IMR-90 (cell line): ENCODE measurements at regions not wholly inside any gene's neighbourhood (a gene's known extent, or its start where the extent isn't known, plus 50 kb on each side); places are given as distances from the start of the nearest gene placed in this dataset.

Source experiments
- ATAC-seq: fragments of 200-7000 bp; cut with Tn5 transposase; 2 replicates; pipeline ENCODE4 v1.9.1; 2020; ENCODE audit warnings: low read depth, mild to moderate bottlenecking, moderate library complexity
- BruUV-seq: library from RNA; stranded (reverse); fragments of 400-500 nt; replicated peaks from 2 replicates; lab custom pipeline; 2021; lab: Mats Ljungman, UMichigan
- CTCF ChIA-PET: fragments of 300-600 bp; formaldehyde crosslinking; extraction: SDS; loops from one replicate; lab custom pipeline; 2021; ENCODE audit warnings: antibody characterized with exemption; lab: Yijun Ruan, JAX
- POLR2A ChIA-PET: fragments of 300-600 bp; sonication (Branson Sonifier 250); formaldehyde crosslinking; loops from one replicate; lab custom pipeline; 2022; ENCODE audit warnings: antibody characterized with exemption; ENCODE audit not compliant: unreplicated experiment; lab: Charles Lee
- DNase-seq: peaks from one replicate; pipeline ENCODE4 v3.0.0; 2013
- H2AFZ ChIP-seq: replicated peaks from 2 replicates; pipeline ENCODE3; 2013; ENCODE audit warnings: low read length, mild to moderate bottlenecking; ENCODE audit not compliant: poor library complexity
- H2AK5ac ChIP-seq: 2 replicates; pipeline ENCODE4 v1.6.1; 2013; ENCODE audit warnings: low read depth, low read length, inconsistent platforms
- H2AK9ac ChIP-seq: replicated peaks from 2 replicates; pipeline ENCODE3; 2013; ENCODE audit warnings: mild to moderate bottlenecking, low read depth, low read length, moderate library complexity; ENCODE audit not compliant: poor library complexity
- H2BK120ac ChIP-seq: 2 replicates; pipeline ENCODE4 v1.6.1; 2013; ENCODE audit warnings: low read depth, low read length, inconsistent platforms
- H2BK15ac ChIP-seq: 3 replicates; pipeline ENCODE4 v1.6.1; 2013; ENCODE audit warnings: low read depth, low read length, inconsistent platforms
- H2BK20ac ChIP-seq: 2 replicates; pipeline ENCODE4 v1.6.1; 2013; ENCODE audit warnings: low read depth, mild to moderate bottlenecking, inconsistent platforms, low read length, moderate library complexity
- H2BK5ac ChIP-seq: 2 replicates; pipeline ENCODE4 v1.6.1; 2013; ENCODE audit warnings: mild to moderate bottlenecking, low read depth, low read length, inconsistent platforms; ENCODE audit not compliant: poor library complexity, severe bottlenecking
- H3K14ac ChIP-seq: replicated peaks from 2 replicates; pipeline ENCODE4 v1.6.1; 2013; ENCODE audit warnings: low read depth, low read length, inconsistent platforms
- H3K18ac ChIP-seq: 2 replicates; pipeline ENCODE4 v1.6.1; 2013; ENCODE audit warnings: low read depth, low read length, control low read depth
- H3K23ac ChIP-seq: 2 replicates; pipeline ENCODE4 v1.6.1; 2013; ENCODE audit warnings: low read depth, low read length, inconsistent platforms
- H3K27ac ChIP-seq: 2 replicates; pipeline ENCODE4 v1.5.1; 2013; ENCODE audit warnings: mild to moderate bottlenecking, control low read depth, low read length; ENCODE audit not compliant: insufficient read depth
- H3K27me3 ChIP-seq: 2 replicates; pipeline ENCODE4 v1.6.1; 2013; ENCODE audit warnings: low read length; ENCODE audit not compliant: control insufficient read depth, insufficient read depth
- H3K36me3 ChIP-seq: 2 replicates; pipeline ENCODE4 v1.6.1; 2013; ENCODE audit warnings: low read length, mixed read lengths; ENCODE audit not compliant: control insufficient read depth, insufficient read depth
- H3K4ac ChIP-seq: 2 replicates; pipeline ENCODE4 v1.6.1; 2013; ENCODE audit warnings: low read depth, low read length, inconsistent platforms
- H3K4me1 ChIP-seq: 2 replicates; pipeline ENCODE4 v1.6.1; 2013; ENCODE audit warnings: low read length, mixed read lengths; ENCODE audit not compliant: control insufficient read depth, insufficient read depth
- H3K4me2 ChIP-seq: 2 replicates; pipeline ENCODE4 v1.6.1; 2013; ENCODE audit warnings: low read depth, mild to moderate bottlenecking, control low read depth, low read length, moderate library complexity
- H3K4me3 ChIP-seq: 2 replicates; pipeline ENCODE4 v1.5.1; 2013; ENCODE audit warnings: low read depth, mild to moderate bottlenecking, control low read depth, low read length, moderate library complexity; ENCODE audit not compliant: insufficient read depth
- H3K56ac ChIP-seq: 2 replicates; pipeline ENCODE4 v1.6.1; 2013; ENCODE audit warnings: low read length, inconsistent platforms; ENCODE audit not compliant: insufficient read depth; ENCODE audit errors: extremely low read depth
- H3K79me1 ChIP-seq, 2 experiments: 2 replicates each; pipeline ENCODE4 v1.6.1; 2013; ENCODE audit warnings: low read length in 2 of 2, inconsistent platforms in 1 of 2, low read depth in 1 of 2
- H3K9ac ChIP-seq: 2 replicates; pipeline ENCODE4 v1.6.1; 2013; ENCODE audit warnings: low read depth, low read length, control low read depth
- H3K9me1 ChIP-seq: 2 replicates; pipeline ENCODE4 v1.6.1; 2013; ENCODE audit warnings: low read length, inconsistent platforms; ENCODE audit not compliant: insufficient read depth
- H3K9me3 ChIP-seq: 2 replicates; pipeline ENCODE4 v1.6.1; 2013; ENCODE audit warnings: low read length; ENCODE audit not compliant: control insufficient read depth, insufficient read depth
- H4K20me1 ChIP-seq: 2 replicates; pipeline ENCODE4 v1.6.1; 2013; ENCODE audit warnings: low read length, inconsistent platforms; ENCODE audit not compliant: insufficient read depth
- H4K5ac ChIP-seq: 2 replicates; pipeline ENCODE4 v1.6.1; 2013; ENCODE audit warnings: mild to moderate bottlenecking, low read depth, low read length, control low read depth
- H4K8ac ChIP-seq, 2 experiments: 2 replicates each; pipeline ENCODE4 v1.6.1; 2013; ENCODE audit warnings: low read depth in 2 of 2, low read length in 2 of 2, control low read depth in 1 of 2, inconsistent platforms in 1 of 2
- H4K91ac ChIP-seq: 2 replicates; pipeline ENCODE4 v1.6.1; 2013; ENCODE audit warnings: low read depth, low read length, inconsistent platforms; ENCODE audit not compliant: insufficient read depth
- CEBPB ChIP-seq: IDR thresholded peaks from 2 replicates; pipeline ENCODE4 v1.6.1; 2012; ENCODE audit warnings: low read depth, low read length, improper control_type of control experiment
- CHD1 ChIP-seq: IDR thresholded peaks from 2 replicates; pipeline ENCODE4 v1.6.1; 2012; ENCODE audit warnings: low read depth, low read length, improper control_type of control experiment
- FOS ChIP-seq: fragments of 150-350 bp; IDR thresholded peaks from 2 replicates; pipeline ENCODE4 v1.6.1; 2016; ENCODE audit warnings: low read depth, low read length
- MAFK ChIP-seq: IDR thresholded peaks from 2 replicates; pipeline ENCODE4 v1.6.1; 2012; ENCODE audit warnings: low read depth, low read length, improper control_type of control experiment
- MAZ ChIP-seq: IDR thresholded peaks from 2 replicates; pipeline ENCODE4 v1.6.1; 2012; ENCODE audit warnings: low read depth, mild to moderate bottlenecking, low read length, improper control_type of control experiment, moderate library complexity, borderline replicate concordance
- MXI1 ChIP-seq: IDR thresholded peaks from 2 replicates; pipeline ENCODE4 v1.6.1; 2012; ENCODE audit warnings: low read depth, mild to moderate bottlenecking, low read length, moderate library complexity, borderline replicate concordance
- POLR2A ChIP-seq: IDR thresholded peaks from 2 replicates; pipeline ENCODE4 v1.6.1; 2012; ENCODE audit warnings: mild to moderate bottlenecking, low read depth, low read length
- RAD21 ChIP-seq: IDR thresholded peaks from 2 replicates; pipeline ENCODE4 v1.6.1; 2012; ENCODE audit warnings: low read length, improper control_type of control experiment
- RCOR1 ChIP-seq: IDR thresholded peaks from 2 replicates; pipeline ENCODE4 v1.6.1; 2012; ENCODE audit warnings: mild to moderate bottlenecking, low read length, improper control_type of control experiment; ENCODE audit not compliant: insufficient replicate concordance
- RFX5 ChIP-seq: IDR thresholded peaks from 2 replicates; pipeline ENCODE4 v1.8.0; 2012; ENCODE audit warnings: low read depth, mild to moderate bottlenecking, low read length, moderate library complexity
- WGBS, 2 experiments: methylation state at CpG; one replicate each; pipeline versions ENCODE4 v1.1.5 to v1.1.7; 2013; ENCODE audit warnings: missing lambda C conversion rate in 2 of 2; ENCODE audit not compliant: insufficient read length in 1 of 2; ENCODE audit errors: extremely low coverage in 2 of 2; 5-methylcytosine and 5-hydroxymethylcytosine counted together
- dilution Hi-C: fragments of 300-500 bp; cut with HindIII; formaldehyde crosslinking; loops from one replicate; pipeline ENCODE4 v1.14.3; 2018; ENCODE audit warnings: low sequenced_read_pairs; ENCODE audit not compliant: unreplicated experiment
- in situ Hi-C: fragments of 300-500 bp; cut with MboI; formaldehyde crosslinking; loops from 3 replicates; pipeline ENCODE4 v1.14.3; 2019; ENCODE audit warnings: low sequenced_read_pairs, inconsistent platforms, mixed read lengths
- intact Hi-C: fragments of 100-400 bp; cut with micrococcal nuclease; formaldehyde crosslinking; loops from 2 replicates; pipeline ENCODE4 v1.10.0; 2022
- TF ChIP-seq, protein P1 (sequence below): fragments of 150-350 bp; IDR thresholded peaks from 2 replicates; pipeline ENCODE4 v1.6.1; 2016; ENCODE audit warnings: low read depth, mild to moderate bottlenecking, low read length, moderate library complexity, borderline replicate concordance
- TF ChIP-seq, protein P2 (sequence below): fragments of 150-350 bp; IDR thresholded peaks from 2 replicates; pipeline ENCODE4 v1.6.1; 2017; ENCODE audit warnings: mild to moderate bottlenecking, antibody characterized with exemption, low read length, low read depth

DNA sequence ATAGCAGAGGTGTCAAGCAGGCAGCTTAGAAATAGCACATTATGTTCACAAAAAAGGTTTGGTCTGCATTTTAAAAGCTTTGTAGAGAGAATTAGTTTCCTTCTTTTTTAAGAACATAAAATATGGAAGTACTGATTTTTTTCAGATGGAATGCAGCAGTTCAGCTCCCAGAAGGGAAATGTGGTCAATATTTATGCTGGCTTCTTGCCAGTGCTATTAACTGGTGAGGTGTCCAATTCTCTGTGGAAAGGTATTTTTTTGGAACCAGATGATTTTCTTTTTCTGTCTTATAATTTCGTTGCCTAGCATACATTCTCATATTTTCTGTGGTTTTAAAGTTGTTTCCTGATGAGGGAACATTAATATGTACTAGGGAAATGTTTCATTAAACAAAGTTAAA is 211.4 kb upstream of the ZNF385D start:
- Histone ChIP-seq H3K4ac (no peak overlapping the region), H2BK20ac (no peak overlapping the region), H2BK5ac (no peak overlapping the region), H3K14ac (no peak overlapping the region), H4K8ac (no peak overlapping the region), H2BK15ac (no peak overlapping the region), H3K79me1 (no peaks in the 10 kb centered on the region), H2BK120ac (no peak overlapping the region), H3K27me3 (no peaks in the 10 kb centered on the region), H3K4me3 (no peak overlapping the region), H2AK5ac (no peak overlapping the region), H3K23ac (no peak overlapping the region), H3K4me1 (no peaks in the 10 kb centered on the region), H2AK9ac (no peak overlapping the region), H3K27ac (no peak overlapping the region), H3K9ac (no peak overlapping the region), H2AFZ (no peak overlapping the region), H4K5ac (no peak overlapping the region), H3K36me3 (no peaks in the 10 kb centered on the region), H3K4me2 (no peak overlapping the region), H4K20me1 (no peaks in the 10 kb centered on the region), H4K91ac (no peak overlapping the region), H3K56ac (no peak overlapping the region), H3K9me3 (no peaks in the 10 kb centered on the region), H3K9me1 (no peaks in the 10 kb centered on the region), H3K18ac (no peak overlapping the region)
- TF ChIP-seq, protein P1, sequence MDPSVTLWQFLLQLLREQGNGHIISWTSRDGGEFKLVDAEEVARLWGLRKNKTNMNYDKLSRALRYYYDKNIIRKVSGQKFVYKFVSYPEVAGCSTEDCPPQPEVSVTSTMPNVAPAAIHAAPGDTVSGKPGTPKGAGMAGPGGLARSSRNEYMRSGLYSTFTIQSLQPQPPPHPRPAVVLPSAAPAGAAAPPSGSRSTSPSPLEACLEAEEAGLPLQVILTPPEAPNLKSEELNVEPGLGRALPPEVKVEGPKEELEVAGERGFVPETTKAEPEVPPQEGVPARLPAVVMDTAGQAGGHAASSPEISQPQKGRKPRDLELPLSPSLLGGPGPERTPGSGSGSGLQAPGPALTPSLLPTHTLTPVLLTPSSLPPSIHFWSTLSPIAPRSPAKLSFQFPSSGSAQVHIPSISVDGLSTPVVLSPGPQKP: no peak
- TF ChIP-seq FOS: no peak
- no peak for TF ChIP-seq RAD21
- TF ChIP-seq MAZ: no peak
- TF ChIP-seq CEBPB: no peak
- TF ChIP-seq, protein P2, sequence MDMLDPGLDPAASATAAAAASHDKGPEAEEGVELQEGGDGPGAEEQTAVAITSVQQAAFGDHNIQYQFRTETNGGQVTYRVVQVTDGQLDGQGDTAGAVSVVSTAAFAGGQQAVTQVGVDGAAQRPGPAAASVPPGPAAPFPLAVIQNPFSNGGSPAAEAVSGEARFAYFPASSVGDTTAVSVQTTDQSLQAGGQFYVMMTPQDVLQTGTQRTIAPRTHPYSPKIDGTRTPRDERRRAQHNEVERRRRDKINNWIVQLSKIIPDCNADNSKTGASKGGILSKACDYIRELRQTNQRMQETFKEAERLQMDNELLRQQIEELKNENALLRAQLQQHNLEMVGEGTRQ: no peak
- no peak for TF ChIP-seq RCOR1
- TF ChIP-seq MXI1: no peak
- no peak for TF ChIP-seq MAFK
- TF ChIP-seq POLR2A: no peak
- no peak for TF ChIP-seq RFX5
- no peak for TF ChIP-seq CHD1
- WGBS, 2 experiments: no CpG with 5 or more reads among the region's 1 CpG
- CTCF ChIA-PET: no interaction called here
- BruUV-seq: no TSS peak
- in situ Hi-C loops (no loop called here), intact Hi-C loops (no loop called here), dilution Hi-C loops (no loop called here)
- POLR2A ChIA-PET: no interaction called here
- ATAC-seq (no peak), DNase-seq (peak; percentile 21)
